ENCODE measurements at regions not wholly inside any gene's neighbourhood (a gene's known extent, or its start where the extent isn't known, plus 50 kb on each side); places are given as distances from the start of the nearest gene placed in this dataset.

GRCh38 chr6:163963205-163964120 lies 548.9 kb downstream of the QKI start:
- no peak for DNase-seq

- DNase-seq: no peak
Observed at GRCh38 chr6:163962627-163963117, 548.2 kb downstream of the QKI start.

GRCh38 chr6:163960128-163960527 lies 545.6 kb downstream of the QKI start:
- DNase-seq: no peak

GRCh38 chr6:163958646-163959045 lies 544.1 kb downstream of the QKI start:
- DNase-seq: no peak

- peak; percentile 64 for DNase-seq
Observed at GRCh38 chr6:163956571-163957407, 542.3 kb downstream of the QKI start.

GRCh38 chr6:163955756-163956155 lies 541.2 kb downstream of the QKI start:
- DNase-seq: no peak

GRCh38 chr6:163955096-163955495 lies 540.6 kb downstream of the QKI start:
- DNase-seq: peak; percentile 72

GRCh38 chr6:163954088-163954775 lies 539.7 kb downstream of the QKI start:
- DNase-seq: no peak

GRCh38 chr6:163952005-163952404 lies 537.5 kb downstream of the QKI start:
- no peak for DNase-seq

GRCh38 chr6:163951326-163951725 lies 536.8 kb downstream of the QKI start:
- DNase-seq: no peak

- no peak for DNase-seq
Observed at GRCh38 chr6:163950159-163950558, 535.6 kb downstream of the QKI start.

GRCh38 chr6:163949431-163949830 lies 534.9 kb downstream of the QKI start:
- DNase-seq: no peak

- no peak for DNase-seq
Observed at GRCh38 chr6:163948250-163948649, 533.7 kb downstream of the QKI start.

- DNase-seq: no peak
Observed at GRCh38 chr6:163947276-163947675, 532.8 kb downstream of the QKI start.

- DNase-seq: no peak
Observed at GRCh38 chr6:163946437-163946836, 531.9 kb downstream of the QKI start.

GRCh38 chr6:163945808-163946207 lies 531.3 kb downstream of the QKI start:
- no peak for DNase-seq

GRCh38 chr6:163944897-163945296 lies 530.4 kb downstream of the QKI start:
- peak; percentile 41 for DNase-seq

- peak; percentile 62 for DNase-seq
Observed at GRCh38 chr6:163943607-163944385, 529.3 kb downstream of the QKI start.

- no peak for DNase-seq
Observed at GRCh38 chr6:163942790-163943189, 528.3 kb downstream of the QKI start.

- DNase-seq: no peak
Observed at GRCh38 chr6:163941624-163941976, 527.1 kb downstream of the QKI start.

- peak; percentile 53 for DNase-seq
Observed at GRCh38 chr6:163940705-163941623, 526.4 kb downstream of the QKI start.

Measured in right hindlimb (tissue), 1 donor.